ENCODE measurements at regions not wholly inside any gene's neighbourhood (a gene's known extent, or its start where the extent isn't known, plus 50 kb on each side); places are given as distances from the start of the nearest gene placed in this dataset.

DNA sequence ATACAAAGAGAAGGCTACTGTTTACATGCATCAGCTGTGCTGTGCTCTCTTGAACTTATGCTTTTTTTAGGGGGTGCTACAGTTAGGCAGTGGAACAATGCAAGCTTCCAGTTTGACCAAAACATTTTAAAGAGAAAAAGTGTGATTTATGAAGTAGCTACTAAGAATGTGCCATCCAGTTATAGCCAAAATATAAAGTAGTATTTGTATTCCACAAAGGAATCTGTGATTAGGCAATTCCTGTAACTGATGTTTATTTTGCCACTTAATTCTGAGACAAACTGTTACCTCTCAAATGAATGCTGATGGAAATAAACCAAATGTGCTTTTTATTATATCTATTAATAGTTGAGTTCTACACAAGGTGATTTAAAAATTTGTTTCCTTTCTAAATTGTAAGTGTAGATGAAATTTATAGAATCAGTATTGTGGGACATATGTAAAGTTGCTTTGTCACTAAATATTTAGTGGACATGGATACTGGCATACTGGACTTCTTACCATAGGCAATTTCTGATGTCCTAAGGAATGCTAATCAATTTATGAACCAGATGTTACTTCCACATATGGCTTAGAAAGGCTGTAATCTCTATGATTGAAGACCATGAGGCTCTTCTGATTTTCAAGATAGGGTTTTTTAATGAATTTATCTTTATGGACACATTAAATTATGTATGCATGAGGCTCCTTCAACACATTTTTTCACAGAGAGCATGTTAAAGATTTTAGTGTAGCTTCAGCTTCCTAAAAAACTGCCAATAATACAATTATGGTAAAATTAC lies 410.2 kb downstream of the PRR16 start:
- Mint-ChIP-seq H3K9me3 (no peaks in the 10 kb centered on the region), H3K36me3 (no peaks in the 10 kb centered on the region), H3K27ac (no peak overlapping the region), H3K27me3 (ENCODE audit: insufficient read depth, low read depth) (no peaks in the 10 kb centered on the region), H3K4me3 (no peak overlapping the region), H3K4me1 (no peaks in the 10 kb centered on the region)
- no peak overlapping the region for H2AFZ ChIP-seq (replicated peaks)
- no peak for TF ChIP-seq CTCF (IDR thresholded peaks at IDR 0.05)
- H3K36me3 ChIP-seq = no peaks in the 10 kb centered on the region
- no peak for DNase-seq (ENCODE audit: low spot score)
- H3K79me2 ChIP-seq (ENCODE audit: low read depth) = no peaks in the 10 kb centered on the region
- H3K9ac ChIP-seq = no peak overlapping the region
- H3K4me2 ChIP-seq = no peak overlapping the region
- no peaks in the 10 kb centered on the region for H3F3A ChIP-seq (ENCODE audit: low read depth)
- H3K9me3 ChIP-seq (ENCODE audit: low read depth) = no peaks in the 10 kb centered on the region
- no peaks in the 10 kb centered on the region for H4K20me1 ChIP-seq (ENCODE audit: low read depth)
- H3K4me1 ChIP-seq = no peaks in the 10 kb centered on the region
- H3K27ac ChIP-seq = no peak overlapping the region
- H3K27me3 ChIP-seq = no peaks in the 10 kb centered on the region
- no peak overlapping the region for H3K4me3 ChIP-seq

DNA sequence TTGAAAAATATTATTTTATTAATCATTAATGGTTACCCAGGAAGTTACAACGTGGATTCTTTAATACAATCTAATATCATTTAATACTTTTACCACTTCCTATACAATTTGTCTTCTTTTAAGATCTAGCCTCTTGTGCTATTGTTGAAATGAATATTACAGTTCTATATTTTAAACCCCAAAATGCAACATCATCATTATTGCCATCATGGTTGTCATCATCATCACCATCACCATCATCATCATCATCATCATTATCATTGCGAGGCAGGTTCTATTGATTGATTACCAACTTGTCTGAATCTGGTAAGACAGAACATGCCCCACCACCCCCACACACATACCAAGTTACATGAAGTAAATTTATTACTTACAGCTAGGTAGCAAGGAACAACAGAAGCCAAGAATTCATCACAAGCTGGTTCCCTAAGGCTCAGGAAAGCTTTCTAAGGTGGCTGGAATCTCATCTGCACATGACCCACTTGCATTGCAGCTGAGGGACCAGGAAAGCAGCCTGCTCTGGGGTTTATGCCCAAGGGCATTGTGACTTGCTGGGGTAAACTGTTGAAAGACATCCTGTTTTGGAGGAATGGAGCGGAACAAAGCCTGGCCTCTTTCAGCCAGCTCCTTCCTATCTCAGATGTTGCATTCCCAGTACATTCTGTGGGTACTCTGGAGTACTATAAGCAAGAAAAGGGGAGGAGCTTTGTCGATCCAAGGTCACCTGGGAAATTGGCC lies 418.1 kb downstream of the PRR16 start:
- Histone ChIP-seq H3K4me3 (no peak overlapping the region), H3K27ac (no peak overlapping the region), H2AFZ (replicated peaks) (no peak overlapping the region), H3K9me3 (ENCODE audit: low read depth) (no peaks in the 10 kb centered on the region), H3K27me3 (no peaks in the 10 kb centered on the region), H3K79me2 (ENCODE audit: low read depth) (no peaks in the 10 kb centered on the region), H3K4me1 (no peaks in the 10 kb centered on the region), H4K20me1 (ENCODE audit: low read depth) (no peaks in the 10 kb centered on the region), H3F3A (ENCODE audit: low read depth) (no peaks in the 10 kb centered on the region), H3K4me2 (no peak overlapping the region), H3K9ac (no peak overlapping the region), H3K36me3 (no peaks in the 10 kb centered on the region)
- H3K27ac Mint-ChIP-seq = no peak overlapping the region
- TF ChIP-seq EZH2phosphoT487 (IDR thresholded peaks at IDR 0.05) (no peak), CTCF (IDR thresholded peaks at IDR 0.05) (no peak), EZH2 (IDR thresholded peaks at IDR 0.05) (no peak)
- no peaks in the 10 kb centered on the region for H3K27me3 Mint-ChIP-seq (ENCODE audit: insufficient read depth, low read depth)
- H3K9me3 Mint-ChIP-seq = no peaks in the 10 kb centered on the region
- DNase-seq (ENCODE audit: low spot score) = no peak
- H3K36me3 Mint-ChIP-seq = no peaks in the 10 kb centered on the region
- no peak overlapping the region for H3K4me3 Mint-ChIP-seq
- H3K4me1 Mint-ChIP-seq = no peaks in the 10 kb centered on the region

GRCh38 chr5:120886351-120886860 lies 422.3 kb downstream of the PRR16 start:
- TF ChIP-seq EZH2phosphoT487 (IDR thresholded peaks at IDR 0.05) = no peak
- no peak for TF ChIP-seq EZH2 (IDR thresholded peaks at IDR 0.05)
- no peak for TF ChIP-seq CTCF (IDR thresholded peaks at IDR 0.05)
- Histone ChIP-seq H2AFZ (replicated peaks) (no peak overlapping the region), H4K20me1 (ENCODE audit: low read depth) (no peaks in the 10 kb centered on the region), H3K4me3 (no peak overlapping the region), H3K27ac (no peak overlapping the region), H3K36me3 (no peaks in the 10 kb centered on the region), H3K9me3 (ENCODE audit: low read depth) (no peaks in the 10 kb centered on the region), H3K4me1 (no peaks in the 10 kb centered on the region), H3F3A (ENCODE audit: low read depth) (no peaks in the 10 kb centered on the region), H3K79me2 (ENCODE audit: low read depth) (no peaks in the 10 kb centered on the region), H3K9ac (no peak overlapping the region), H3K27me3 (no peaks in the 10 kb centered on the region), H3K4me2 (no peak overlapping the region)
- Mint-ChIP-seq H3K27ac (no peak overlapping the region), H3K27me3 (ENCODE audit: insufficient read depth, low read depth) (peaks cover 2% of the 10 kb centered on the region), H3K4me1 (no peaks in the 10 kb centered on the region), H3K9me3 (no peaks in the 10 kb centered on the region), H3K4me3 (no peak overlapping the region), H3K36me3 (no peaks in the 10 kb centered on the region)
- no peak for DNase-seq (ENCODE audit: low spot score)

All from neural progenitor cell (in vitro differentiated cells).